Heart left ventricle (tissue), 16 donors: ENCODE measurements at regions not wholly inside any gene's neighbourhood (a gene's known extent, or its start where the extent isn't known, plus 50 kb on each side); places are given as distances from the start of the nearest gene placed in this dataset.

Source experiments
- ATAC-seq, 4 donors: fragments of 200-7000 bp; cut with Tn5 transposase; one replicate each; pipeline ENCODE4 v1.9.1; 2020 to 2022; ENCODE audit warnings: moderate library complexity in 4 of 4, mild to moderate bottlenecking in 3 of 4, moderate number of reproducible peaks in 1 of 4
- DNase-seq, 5 donors: peaks; one replicate each; pipeline ENCODE4 v3.0.0-alpha.2; 2020
- H3K27ac ChIP-seq, 12 donors: fragments of 200-600 bp; sonication (generic) in 4 of 12; one replicate each; pipeline versions ENCODE4 v1.5.0 to v1.8.0; 2016 to 2022; ENCODE audit warnings: mild to moderate bottlenecking in 2 of 12
- H3K27me3 ChIP-seq, 9 donors: fragments of 200-600 bp; sonication (generic) in 2 of 9; one replicate each; pipeline versions ENCODE4 v1.5.1 to v1.8.0; 2016 to 2022; ENCODE audit warnings: mild to moderate bottlenecking in 3 of 9
- H3K36me3 ChIP-seq, 9 donors: fragments of 200-600 bp; sonication (generic) in 2 of 9; one replicate each; pipeline versions ENCODE4 v1.5.0 to v1.8.0; 2018 to 2022; ENCODE audit warnings: mild to moderate bottlenecking in 2 of 9
- H3K4me1 ChIP-seq, 12 donors: fragments of 200-600 bp; sonication (generic) in 4 of 12; one replicate each; pipeline versions ENCODE4 v1.5.0 to v1.8.0; 2016 to 2022; ENCODE audit warnings: mild to moderate bottlenecking in 3 of 12
- H3K4me3 ChIP-seq, 12 donors: fragments of 200-600 bp; sonication (generic) in 4 of 12; one replicate each; pipeline versions ENCODE4 v1.5.0 to v1.8.0; 2017 to 2022; ENCODE audit warnings: mild to moderate bottlenecking in 9 of 12, moderate library complexity in 4 of 12
- H3K9me3 ChIP-seq, 12 donors: fragments of 200-600 bp; sonication (generic) in 4 of 12; one replicate each; pipeline versions ENCODE4 v1.5.0 to v1.8.0; 2016 to 2022; ENCODE audit warnings: mild to moderate bottlenecking in 1 of 12
- CTCF ChIP-seq, 12 donors: fragments of 200-600 bp; sonication (generic) in 4 of 12; IDR thresholded peaks; one replicate each; pipeline versions ENCODE4 v1.5.0 to v1.8.0; 2018 to 2022; ENCODE audit warnings: antibody characterized with exemption in 12 of 12, mild to moderate bottlenecking in 5 of 12
- POLR2A ChIP-seq, 2 donors: fragments of 450-650 bp; IDR thresholded peaks; one replicate each; pipeline ENCODE4 v1.6.1; 2017; ENCODE audit warnings: antibody characterized with exemption in 2 of 2, mild to moderate bottlenecking in 2 of 2, moderate library complexity in 2 of 2
- WGBS, 4 donors: extraction: QIAGEN DNeasy Blood & Tissue Kit in 2 of 4; methylation state at CpG; one replicate each; pipeline versions ENCODE4 v1.1.5 to v1.1.7; 2013 to 2018; 5-methylcytosine and 5-hydroxymethylcytosine counted together
- intact Hi-C, 10 donors: fragments of 100-400 bp; cut with DNase I; formaldehyde crosslinking; loops; one replicate each; pipeline versions ENCODE4 v1.11.1 to v1.14.2; 2022
- donor health status: ischemic (EF 13 %, LVEDD 7.1; RV severe dilation, severe dysfunction).
- donor health status: healthy with polysubstance abuse.
- donor health status: DM: no; HTN: yes; CAD: no.
- donor health status: DM: no; HTN: no; CAD: no.
- donor health status: ischemic (EF 25% LVEDD 6.9; RV normal size, moderate dysfunction).
- donor health status: ischemic (EF 25% LVEDD 5.7; RV mildly dilated, moderate dysfunction).
- donor health status: healthy.
- donor health status: DM: yes; HTN: yes; CAD: no.
- donor health status: ischemic (EF 35%, LVEDD 5.7; RV mildly dilated, moderate dysfunction).
- donor health status: nonischemic (EF 11% LVEDD 7.7; RV severe dilation, severe dysfunction).
- donor health status: DM: yes; HTN: yes; CAD: no.
- donor health status: PGD.
- donor health status: ischemic (EF 29% LVEDD 5.4; RV normal size, mild dysfunction).
- donor health status: nonischemic (EF 23%, LVEDD 6.1; RV moderate dilation, normal function).

- DNase-seq (no peak), ATAC-seq (no peak)
- Histone ChIP-seq H3K27ac (no peak overlapping the region), H3K4me3 (no peak overlapping the region), H3K4me1 (no peaks in the 10 kb centered on the region), H3K9me3 (peaks cover 0 to 6% (median 0%) of the 10 kb centered on the region in 12 donors), H3K36me3 (no peaks in the 10 kb centered on the region), H3K27me3 (no peaks in the 10 kb centered on the region)
- intact Hi-C loops: no loop called here
- TF ChIP-seq CTCF (IDR thresholded peaks at IDR 0.05) (no peak), POLR2A (IDR thresholded peaks at IDR 0.05) (no peak)
- WGBS, 4 donors: 89 to 95% (median 93%) methylated on average over 5 of the region's 5 CpGs
Measured at GRCh38 chr6:113616701-113617274, 240.4 kb upstream of the MARCKS start.

- H3K27me3 ChIP-seq: no peaks in the 10 kb centered on the region
- no peaks in the 10 kb centered on the region for H3K4me1 ChIP-seq
- ATAC-seq (no peak), DNase-seq (no peak)
- intact Hi-C loops: no loop called here
- TF ChIP-seq POLR2A (IDR thresholded peaks at IDR 0.05) (no peak), CTCF (IDR thresholded peaks at IDR 0.05) (no peak)
- H3K27ac ChIP-seq: no peak overlapping the region
- no peak overlapping the region for H3K4me3 ChIP-seq
- H3K9me3 ChIP-seq: no peaks in the 10 kb centered on the region
- H3K36me3 ChIP-seq: no peaks in the 10 kb centered on the region
- 84 to 88% (median 86%) methylated on average over 4 of the region's 4 CpGs for WGBS, 4 donors
Measured at GRCh38 chr6:113619077-113619476, 238.1 kb upstream of the MARCKS start.

GRCh38 chr6:113620386-113620785 is 236.8 kb upstream of the MARCKS start:
- H3K27ac ChIP-seq: no peak overlapping the region
- ATAC-seq: no peak
- intact Hi-C loops: no loop called here
- H3K4me1 ChIP-seq: no peaks in the 10 kb centered on the region
- no peaks in the 10 kb centered on the region for H3K36me3 ChIP-seq
- no peaks in the 10 kb centered on the region for H3K27me3 ChIP-seq
- H3K4me3 ChIP-seq: no peak overlapping the region
- no peak for TF ChIP-seq CTCF (IDR thresholded peaks at IDR 0.05)
- TF ChIP-seq POLR2A (IDR thresholded peaks at IDR 0.05): no peak
- no peaks in the 10 kb centered on the region for H3K9me3 ChIP-seq
- 82 to 87% (median 84%) methylated on average over 2 of the region's 2 CpGs for WGBS, 4 donors
- DNase-seq: no peak

GRCh38 chr6:113622254-113622653 is 234.9 kb upstream of the MARCKS start:
- TF ChIP-seq CTCF (IDR thresholded peaks at IDR 0.05) (no peak), POLR2A (IDR thresholded peaks at IDR 0.05) (no peak)
- DNase-seq (no peak), ATAC-seq (no peak)
- no peaks in the 10 kb centered on the region for H3K4me1 ChIP-seq
- no peaks in the 10 kb centered on the region for H3K9me3 ChIP-seq
- no peaks in the 10 kb centered on the region for H3K36me3 ChIP-seq
- WGBS, 4 donors: 72 to 83% (median 77%) methylated on average over 5 of the region's 5 CpGs
- H3K4me3 ChIP-seq: no peak overlapping the region
- intact Hi-C loops: no loop called here
- no peaks in the 10 kb centered on the region for H3K27me3 ChIP-seq
- H3K27ac ChIP-seq: no peak overlapping the region
